Osteoblast (primary cell): ENCODE measurements at regions not wholly inside any gene's neighbourhood (a gene's known extent, or its start where the extent isn't known, plus 50 kb on each side); places are given as distances from the start of the nearest gene placed in this dataset.
A peak's percentile ranks its signal among the peaks of the same experiment; 100 is the strongest.

Experiments
- DNase-seq: peaks from one replicate; pipeline ENCODE4 v3.0.0; 2011; ENCODE audit warnings: low spot score, mixed read lengths; ENCODE audit not compliant: insufficient read length; ENCODE audit errors: missing footprints
- H2AFZ ChIP-seq: 2 replicates; pipeline ENCODE4 v1.6.0; 2011; ENCODE audit warnings: mild to moderate bottlenecking, low read length
- H3K27ac ChIP-seq: 2 replicates; pipeline ENCODE4 v1.5.1; 2011; ENCODE audit warnings: mild to moderate bottlenecking, low read depth, low read length, moderate library complexity
- H3K27me3 ChIP-seq: 2 replicates; pipeline ENCODE4 v1.6.0; 2012; ENCODE audit warnings: mild to moderate bottlenecking, control low read depth, inconsistent platforms, low read length, moderate library complexity; ENCODE audit not compliant: insufficient read depth
- H3K36me3 ChIP-seq: 2 replicates; pipeline ENCODE4 v1.5.1; 2011; ENCODE audit warnings: mild to moderate bottlenecking, low read length, control low read depth, moderate library complexity; ENCODE audit not compliant: insufficient read depth
- H3K4me1 ChIP-seq: 2 replicates; pipeline ENCODE4 v1.5.1; 2011; ENCODE audit warnings: mild to moderate bottlenecking, low read length, control low read depth, moderate library complexity; ENCODE audit not compliant: insufficient read depth
- H3K4me2 ChIP-seq: 2 replicates; pipeline ENCODE4 v1.6.0; 2011; ENCODE audit warnings: mild to moderate bottlenecking, low read length; ENCODE audit not compliant: insufficient read depth
- H3K4me3 ChIP-seq: fragments of 200-600 bp; sonication (generic); 3 replicates; pipeline ENCODE4 v1.5.1; 2012; ENCODE audit warnings: mild to moderate bottlenecking, low read length, inconsistent platforms; ENCODE audit not compliant: insufficient read depth
- H3K79me2 ChIP-seq: 2 replicates; pipeline ENCODE4 v1.6.0; 2012; ENCODE audit warnings: mild to moderate bottlenecking, low read length, control low read depth, inconsistent platforms; ENCODE audit not compliant: insufficient read depth
- H3K9me3 ChIP-seq: 2 replicates; pipeline ENCODE4 v1.5.1; 2011; ENCODE audit warnings: low read depth, low read length, control low read depth
- H4K20me1 ChIP-seq: 2 replicates; pipeline ENCODE4 v1.6.0; 2012; ENCODE audit warnings: mild to moderate bottlenecking, low read length, control low read depth; ENCODE audit not compliant: insufficient read depth
- TF ChIP-seq, protein P1 (sequence below): IDR thresholded peaks from 2 replicates; pipeline ENCODE4 v1.5.1; 2011; ENCODE audit warnings: mild to moderate bottlenecking, low read depth, low read length, moderate library complexity; ENCODE audit errors: extremely low read depth

- H3K4me3 ChIP-seq, result no peak overlapping the region
- H3K4me1 ChIP-seq, result peaks cover 21% of the 10 kb centered on the region
- H2AFZ ChIP-seq, result no peak overlapping the region
- H3K79me2 ChIP-seq, result no peaks in the 10 kb centered on the region
- DNase-seq, result no peak
- no peaks in the 10 kb centered on the region for H3K36me3 ChIP-seq
- TF ChIP-seq, protein P1, sequence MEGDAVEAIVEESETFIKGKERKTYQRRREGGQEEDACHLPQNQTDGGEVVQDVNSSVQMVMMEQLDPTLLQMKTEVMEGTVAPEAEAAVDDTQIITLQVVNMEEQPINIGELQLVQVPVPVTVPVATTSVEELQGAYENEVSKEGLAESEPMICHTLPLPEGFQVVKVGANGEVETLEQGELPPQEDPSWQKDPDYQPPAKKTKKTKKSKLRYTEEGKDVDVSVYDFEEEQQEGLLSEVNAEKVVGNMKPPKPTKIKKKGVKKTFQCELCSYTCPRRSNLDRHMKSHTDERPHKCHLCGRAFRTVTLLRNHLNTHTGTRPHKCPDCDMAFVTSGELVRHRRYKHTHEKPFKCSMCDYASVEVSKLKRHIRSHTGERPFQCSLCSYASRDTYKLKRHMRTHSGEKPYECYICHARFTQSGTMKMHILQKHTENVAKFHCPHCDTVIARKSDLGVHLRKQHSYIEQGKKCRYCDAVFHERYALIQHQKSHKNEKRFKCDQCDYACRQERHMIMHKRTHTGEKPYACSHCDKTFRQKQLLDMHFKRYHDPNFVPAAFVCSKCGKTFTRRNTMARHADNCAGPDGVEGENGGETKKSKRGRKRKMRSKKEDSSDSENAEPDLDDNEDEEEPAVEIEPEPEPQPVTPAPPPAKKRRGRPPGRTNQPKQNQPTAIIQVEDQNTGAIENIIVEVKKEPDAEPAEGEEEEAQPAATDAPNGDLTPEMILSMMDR, result no peak
- no peaks in the 10 kb centered on the region for H3K9me3 ChIP-seq
- no peaks in the 10 kb centered on the region for H4K20me1 ChIP-seq
- no peaks in the 10 kb centered on the region for H3K27me3 ChIP-seq
- no peak overlapping the region for H3K27ac ChIP-seq
- no peak overlapping the region for H3K4me2 ChIP-seq
These were observed 500.2 kb upstream of the TNP1 start for GRCh38 chr2:217360111-217360510.

DNA sequence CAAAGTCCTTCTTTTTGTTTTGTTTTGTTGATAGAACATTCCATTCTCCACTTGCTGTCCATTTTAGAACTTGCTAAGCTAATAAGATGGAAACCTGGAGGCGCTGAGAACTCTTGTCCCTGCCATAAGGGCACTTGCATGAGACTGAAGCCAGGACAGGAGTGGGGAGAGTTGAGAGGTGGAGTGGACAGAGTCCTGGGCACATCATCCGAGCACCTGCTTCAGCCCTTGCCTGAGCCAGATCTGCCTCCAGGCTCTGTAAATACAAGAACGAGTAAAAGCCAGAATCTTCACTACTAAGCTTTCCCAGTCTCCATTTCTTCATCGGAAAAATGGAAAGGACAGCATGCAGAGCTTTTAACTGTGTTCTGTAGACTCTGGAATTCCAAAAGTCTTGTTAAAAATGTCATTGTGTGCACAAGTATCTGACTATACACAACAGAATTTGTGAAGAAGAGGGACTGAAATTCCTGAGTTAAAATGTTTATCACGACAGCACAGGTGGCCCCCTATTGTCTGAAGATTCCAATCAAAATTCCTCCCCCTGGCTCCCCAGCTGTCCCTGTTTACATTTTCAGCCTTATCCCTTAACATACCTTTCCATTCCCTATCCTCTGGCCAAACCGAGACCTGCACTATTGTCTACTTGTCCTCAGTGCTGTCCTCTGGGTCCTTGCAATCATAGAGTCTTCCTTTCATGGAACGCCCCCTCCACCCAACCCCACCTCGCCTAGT is 498.2 kb upstream of the TNP1 start:
- Histone ChIP-seq H3K9me3 (no peaks in the 10 kb centered on the region), H3K4me3 (no peak overlapping the region), H3K27me3 (no peaks in the 10 kb centered on the region), H3K4me2 (no peak overlapping the region), H3K27ac (no peak overlapping the region), H3K36me3 (no peaks in the 10 kb centered on the region), H4K20me1 (no peaks in the 10 kb centered on the region), H3K79me2 (no peaks in the 10 kb centered on the region), H3K4me1 (peaks cover 21% of the 10 kb centered on the region), H2AFZ (no peak overlapping the region)
- TF ChIP-seq, protein P1, result no peak
- no peak for DNase-seq

DNA sequence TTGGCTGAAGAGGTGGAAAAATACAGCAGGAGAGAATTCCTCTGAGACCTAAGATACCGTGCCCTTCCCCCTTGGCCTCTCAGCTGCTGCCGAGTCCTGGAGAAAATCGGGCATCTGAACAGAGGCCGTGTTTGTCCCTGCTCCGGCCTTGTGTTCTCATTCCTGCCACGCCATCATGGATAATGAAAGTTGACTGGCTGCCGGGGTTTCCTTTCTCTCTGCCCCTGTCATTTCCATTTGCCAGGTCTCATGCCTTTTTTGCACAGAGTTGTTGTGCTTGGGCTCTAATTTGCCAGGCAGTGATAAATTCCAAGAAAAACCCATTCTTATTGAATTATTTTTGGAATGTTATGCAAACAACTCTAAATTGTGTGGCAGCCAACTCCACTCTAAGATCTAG is 496.9 kb upstream of the TNP1 start:
- no peak overlapping the region for H3K27ac ChIP-seq
- no peaks in the 10 kb centered on the region for H3K27me3 ChIP-seq
- no peaks in the 10 kb centered on the region for H3K36me3 ChIP-seq
- peak; percentile 81 for DNase-seq
- no peaks in the 10 kb centered on the region for H3K9me3 ChIP-seq
- TF ChIP-seq, protein P1, result no peak
- peak overlapping the region; percentile 83 for H2AFZ ChIP-seq
- H4K20me1 ChIP-seq, result no peaks in the 10 kb centered on the region
- peak overlapping the region; percentile 73 for H3K4me2 ChIP-seq
- no peaks in the 10 kb centered on the region for H3K79me2 ChIP-seq
- peaks cover 19% of the 10 kb centered on the region for H3K4me1 ChIP-seq
- peak overlapping the region; percentile 39 for H3K4me3 ChIP-seq

- H4K20me1 ChIP-seq, result no peaks in the 10 kb centered on the region
- no peaks in the 10 kb centered on the region for H3K36me3 ChIP-seq
- no peaks in the 10 kb centered on the region for H3K9me3 ChIP-seq
- H2AFZ ChIP-seq, result no peak overlapping the region
- no peak overlapping the region for H3K4me3 ChIP-seq
- TF ChIP-seq, protein P1, result no peak
- no peaks in the 10 kb centered on the region for H3K79me2 ChIP-seq
- DNase-seq, result no peak
- H3K27me3 ChIP-seq, result no peaks in the 10 kb centered on the region
- H3K27ac ChIP-seq, result no peak overlapping the region
- H3K4me1 ChIP-seq, result peaks cover 13% of the 10 kb centered on the region
- peak overlapping the region; percentile 73 for H3K4me2 ChIP-seq
These were observed 496.3 kb upstream of the TNP1 start for GRCh38 chr2:217356142-217356541.
